D341Med (cell line): ENCODE measurements at regions not wholly inside any gene's neighbourhood (a gene's known extent, or its start where the extent isn't known, plus 50 kb on each side); places are given as distances from the start of the nearest gene placed in this dataset.

ENCODE experiments used
- DNase-seq: peaks from one replicate; pipeline ENCODE4 v3.0.0; 2012; ENCODE audit warnings: low spot score

- DNase-seq, result no peak
Observed at GRCh38 chr16:48892893-48893292, 282.9 kb upstream of the N4BP1 start.

- DNase-seq, result no peak
Observed at GRCh38 chr16:48887646-48888210, 277.7 kb upstream of the N4BP1 start.

- no peak for DNase-seq
Observed at GRCh38 chr16:48885471-48885870, 275.5 kb upstream of the N4BP1 start.

GRCh38 chr16:48881272-48881671 is 271.3 kb upstream of the N4BP1 start:
- DNase-seq, result no peak

- no peak for DNase-seq
Observed at GRCh38 chr16:48879223-48880122, 269.5 kb upstream of the N4BP1 start.

GRCh38 chr16:48877946-48878345 is 268.0 kb upstream of the N4BP1 start:
- no peak for DNase-seq

- no peak for DNase-seq
Observed at GRCh38 chr16:48870141-48870540, 260.2 kb upstream of the N4BP1 start.

- DNase-seq, result no peak
Observed at GRCh38 chr16:48865520-48865919, 255.5 kb upstream of the N4BP1 start.

GRCh38 chr16:48864055-48864454 is 254.1 kb upstream of the N4BP1 start:
- no peak for DNase-seq

- DNase-seq, result no peak
Observed at GRCh38 chr16:48862087-48862532, 252.1 kb upstream of the N4BP1 start.

GRCh38 chr16:48860341-48860740 is 250.4 kb upstream of the N4BP1 start:
- no peak for DNase-seq

- no peak for DNase-seq
Observed at GRCh38 chr16:48852951-48853350, 243.0 kb upstream of the N4BP1 start.

GRCh38 chr16:48852458-48852857 is 242.5 kb upstream of the N4BP1 start:
- DNase-seq, result no peak

GRCh38 chr16:48850097-48850770 is 240.3 kb upstream of the N4BP1 start:
- DNase-seq, result no peak

- no peak for DNase-seq
Observed at GRCh38 chr16:48846277-48846676, 236.3 kb upstream of the N4BP1 start.

GRCh38 chr16:48845261-48845660 is 235.3 kb upstream of the N4BP1 start:
- DNase-seq, result no peak

- no peak for DNase-seq
Observed at GRCh38 chr16:48838349-48838748, 228.4 kb upstream of the N4BP1 start.

GRCh38 chr16:48836636-48837035 is 226.7 kb upstream of the N4BP1 start:
- no peak for DNase-seq

- no peak for DNase-seq
Observed at GRCh38 chr16:48836067-48836466, 226.1 kb upstream of the N4BP1 start.

GRCh38 chr16:48834576-48834975 is 224.6 kb upstream of the N4BP1 start:
- no peak for DNase-seq

GRCh38 chr16:48833461-48833860 is 223.5 kb upstream of the N4BP1 start:
- no peak for DNase-seq

- DNase-seq, result no peak
Observed at GRCh38 chr16:48831076-48831722, 221.2 kb upstream of the N4BP1 start.
